HepG2 (cell line): ENCODE measurements at regions not wholly inside any gene's neighbourhood (a gene's known extent, or its start where the extent isn't known, plus 50 kb on each side); places are given as distances from the start of the nearest gene placed in this dataset.

Experiments used
- ATAC-seq: fragments of 200-7000 bp; cut with Tn5 transposase; 3 replicates; pipeline ENCODE4 v1.9.1; 2020; ENCODE audit warnings: mild to moderate bottlenecking, moderate library complexity
- BruUV-seq: library from RNA; stranded (reverse); fragments of 400-500 nt; replicated peaks from 2 replicates; lab custom pipeline; 2021; lab: Mats Ljungman, UMichigan
- CTCF ChIA-PET: fragments of 300-600 bp; formaldehyde crosslinking; extraction: SDS; loops from one replicate; lab custom pipeline; 2021; ENCODE audit warnings: low total read pairs, inconsistent platforms, low intra/inter-chr PET ratio; lab: Yijun Ruan, JAX
- POLR2A ChIA-PET: fragments of 350-600 bp; sonication (Branson Sonifier 250); formaldehyde crosslinking; loops from one replicate; lab custom pipeline; 2020; ENCODE audit warnings: antibody characterized with exemption, inconsistent platforms; lab: Yijun Ruan, JAX
- DNase-seq: peaks from one replicate; pipeline ENCODE4 v3.0.0-alpha.2; 2015; ENCODE audit warnings: low spot score
- FAIRE-seq: peaks from 3 replicates; lab custom pipeline; 2011; peaks lifted over from hg19 to GRCh38; lab: Jason Lieb, UNC
- H2AFZ ChIP-seq: one replicate; pipeline ENCODE4 v1.6.1; 2011; ENCODE audit warnings: low read length, inconsistent platforms
- H3K27ac ChIP-seq: fragments of 300-600 bp; 3 replicates; pipeline ENCODE4 v1.8.0; 2011; ENCODE audit warnings: mixed run types, mild to moderate bottlenecking, mixed read lengths, low read length, inconsistent platforms; ENCODE audit not compliant: insufficient read depth; ENCODE audit errors: extremely low read length
- H3K27me3 ChIP-seq, 2 experiments: fragments of 200-600 bp in 1 of 2; 2 replicates in 1 of 2; 3 replicates in 1 of 2; pipeline versions ENCODE4 v1.6.0 to v1.8.0; 2011; ENCODE audit warnings: low read length in 2 of 2, mild to moderate bottlenecking in 2 of 2, moderate library complexity in 2 of 2, inconsistent platforms in 1 of 2; ENCODE audit not compliant: insufficient read depth in 2 of 2, control insufficient read depth in 1 of 2
- H3K36me3 ChIP-seq, 2 experiments: fragments of 200-600 bp in 1 of 2; replicated peaks in 1 of 2; 2 replicates in 1 of 2; 3 replicates in 1 of 2; pipeline versions ENCODE4 v1.5.1 to v1.8.0; 2011; ENCODE audit warnings: low read length in 2 of 2, inconsistent platforms in 1 of 2; ENCODE audit not compliant: insufficient read depth in 2 of 2, control insufficient read depth in 1 of 2
- H3K4me1 ChIP-seq: 2 replicates; pipeline ENCODE4 v1.5.1; 2012; ENCODE audit warnings: low read length, inconsistent platforms; ENCODE audit not compliant: insufficient read depth
- H3K4me2 ChIP-seq: 2 replicates; pipeline ENCODE4 v1.6.0; 2011; ENCODE audit warnings: low read depth, low read length, inconsistent platforms
- H3K4me3 ChIP-seq, 3 experiments: fragments of 200-600 bp in 1 of 3; sonication (generic), shearing (Covaris generic) in 1 of 3; replicated peaks in 1 of 3; 2 replicates each; pipeline ENCODE4 v1.5.1; 2011 to 2016; ENCODE audit warnings: low read length in 3 of 3, inconsistent platforms in 2 of 3, low read depth in 2 of 3, mild to moderate bottlenecking in 2 of 3, control low read depth in 1 of 3, mixed read lengths in 1 of 3; ENCODE audit not compliant: insufficient read depth in 1 of 3
- H3K79me2 ChIP-seq: one replicate; pipeline ENCODE4 v1.6.1; 2011; ENCODE audit warnings: low read length, inconsistent platforms; ENCODE audit not compliant: insufficient read depth
- H3K9ac ChIP-seq: 2 replicates; pipeline ENCODE4 v1.6.0; 2011; ENCODE audit warnings: mild to moderate bottlenecking, low read depth, low read length, inconsistent platforms; ENCODE audit not compliant: insufficient read depth
- H3K9me3 ChIP-seq: 2 replicates; pipeline ENCODE4 v1.5.1; 2012; ENCODE audit warnings: mild to moderate bottlenecking, low read length
- H4K20me1 ChIP-seq: 2 replicates; pipeline ENCODE4 v1.6.0; 2011; ENCODE audit warnings: inconsistent platforms, mild to moderate bottlenecking, low read length, moderate library complexity; ENCODE audit not compliant: insufficient read depth
- ARID3A ChIP-seq: IDR thresholded peaks from 2 replicates; pipeline ENCODE4 v1.6.1; 2012; ENCODE audit warnings: low read depth, low read length, improper control_type of control experiment
- EP300 ChIP-seq, 3 experiments: sonication (generic) in 1 of 3; formaldehyde crosslinking in 1 of 3; IDR thresholded peaks; 2 replicates each; pipeline versions ENCODE4 v1.5.1 to v1.6.1; 2011 to 2020; ENCODE audit warnings: low read depth in 2 of 3, low read length in 2 of 3, borderline replicate concordance in 1 of 3, improper control_type of control experiment in 1 of 3, mild to moderate bottlenecking in 1 of 3, missing genetic modification reagents in 1 of 3, moderate library complexity in 1 of 3
- ESRRA ChIP-seq: sonication (generic); formaldehyde crosslinking; IDR thresholded peaks from 2 replicates; pipeline ENCODE4 v1.5.1; 2020; ENCODE audit warnings: mild to moderate bottlenecking, low read depth, missing genetic modification reagents
- IRX3 ChIP-seq: sonication (generic); formaldehyde crosslinking; IDR thresholded peaks from 2 replicates; pipeline ENCODE4 v1.8.1; 2023; ENCODE audit warnings: mild to moderate bottlenecking, low read depth, missing genetic modification reagents, borderline replicate concordance
- KMT2A ChIP-seq: sonication (generic); formaldehyde crosslinking; IDR thresholded peaks from 2 replicates; pipeline ENCODE4 v1.4.0; 2020; ENCODE audit warnings: missing genetic modification reagents
- MATR3 ChIP-seq: sonication (generic); formaldehyde crosslinking; IDR thresholded peaks from 2 replicates; pipeline ENCODE4 v1.4.0; 2020; ENCODE audit warnings: missing genetic modification reagents
- SP4 ChIP-seq: sonication (generic); formaldehyde crosslinking; IDR thresholded peaks from 2 replicates; pipeline ENCODE4 v1.8.1; 2023; ENCODE audit warnings: mild to moderate bottlenecking, missing genetic modification reagents
- TBL1XR1 ChIP-seq: fragments of 150-350 bp; IDR thresholded peaks from 2 replicates; pipeline ENCODE4 v1.6.1; 2014; ENCODE audit warnings: borderline replicate concordance, low read length; ENCODE audit not compliant: partially characterized antibody
- TOE1 ChIP-seq: sonication (generic); formaldehyde crosslinking; IDR thresholded peaks from 2 replicates; pipeline ENCODE4 v1.4.0; 2020; ENCODE audit warnings: mild to moderate bottlenecking, missing genetic modification reagents
- ZBTB4 ChIP-seq: sonication (generic); formaldehyde crosslinking; IDR thresholded peaks from 2 replicates; pipeline ENCODE4 v1.4.0; 2020; ENCODE audit warnings: missing genetic modification reagents, mild to moderate bottlenecking, borderline replicate concordance
- ZIK1 ChIP-seq: sonication (generic); formaldehyde crosslinking; IDR thresholded peaks from 2 replicates; pipeline ENCODE4 v1.5.0; 2020; ENCODE audit warnings: mild to moderate bottlenecking, low read depth, missing genetic modification reagents, borderline replicate concordance
- ZNF3 ChIP-seq: IDR thresholded peaks from 2 replicates; pipeline ENCODE4 v1.7.0; 2017; ENCODE audit warnings: inconsistent platforms
- ZNF501 ChIP-seq: sonication (generic); formaldehyde crosslinking; IDR thresholded peaks from 2 replicates; pipeline ENCODE4 v1.5.1; 2020; ENCODE audit warnings: mild to moderate bottlenecking, moderate library complexity, missing genetic modification reagents
- ZNF629 ChIP-seq: sonication (generic); formaldehyde crosslinking; conservative IDR thresholded peaks from 2 replicates; pipeline ENCODE4 v1.5.0; 2020; ENCODE audit warnings: missing genetic modification reagents
- WGBS: methylation state at CpG from one replicate; pipeline ENCODE4 v1.1.6; 2017; ENCODE audit warnings: low lambda C conversion rate; 5-methylcytosine and 5-hydroxymethylcytosine counted together
- in situ Hi-C: cut with HindIII; loops from 2 replicates; pipeline ENCODE4 v1.10.0; 2017; ENCODE audit warnings: low pct_unique_long_range_greater_than_20kb; ENCODE audit not compliant: extremely low pct_ligation_motif_present
- intact Hi-C: fragments of 100-400 bp; cut with micrococcal nuclease; formaldehyde crosslinking; loops from one replicate; pipeline ENCODE4 v1.10.0; 2022; ENCODE audit not compliant: unreplicated experiment
- TF ChIP-seq, protein P1 (sequence below): sonication (generic); formaldehyde crosslinking; IDR thresholded peaks from 2 replicates; pipeline ENCODE4 v1.5.1; 2020; ENCODE audit warnings: mild to moderate bottlenecking, moderate library complexity, missing genetic modification reagents

DNA sequence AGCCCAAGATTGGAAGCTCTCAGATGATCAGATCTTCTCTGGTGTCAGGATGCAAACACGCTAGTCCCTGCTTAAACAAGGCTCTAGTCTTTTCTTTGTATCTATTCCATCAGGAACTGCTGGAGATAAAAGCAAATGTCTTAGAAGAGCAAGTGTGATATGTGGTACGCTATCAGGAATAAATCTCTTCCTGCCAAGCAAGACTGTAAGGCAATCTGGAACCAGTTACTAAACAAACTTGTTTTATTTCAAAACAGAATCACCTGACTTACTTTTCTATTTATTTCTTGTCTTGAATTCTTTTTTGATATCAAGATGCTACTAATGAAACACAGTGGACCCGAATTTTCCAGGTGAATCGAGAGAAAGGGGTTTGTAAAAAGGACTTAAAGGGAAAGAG lies 139.9 kb upstream of the ZNF644 start:
- Histone ChIP-seq H3K4me1 (no peaks in the 10 kb centered on the region), H3K4me2 (no peak overlapping the region), H3K36me3 (no peaks in the 10 kb centered on the region), H3K9me3 (no peaks in the 10 kb centered on the region), H4K20me1 (no peaks in the 10 kb centered on the region), H3K79me2 (no peaks in the 10 kb centered on the region), H3K27me3 (peaks cover 1 to 9% of the 10 kb centered on the region in 2 experiments; a peak in 2 of 5 replicates), H2AFZ (no peak overlapping the region), H3K9ac (no peak overlapping the region), H3K4me3 (no peak overlapping the region), H3K27ac (no peak overlapping the region)
- no peak for DNase-seq
- intact Hi-C loops: loop anchor here (10.0 kb wide), 2 partner anchors 197 to 577 kb away; no protein-coding TSS in a partner anchor
- no peak for FAIRE-seq
- ChIA-PET POLR2A (no interaction called here), CTCF (no interaction called here)
- no peak for ATAC-seq
- no TSS peak for BruUV-seq
- TF ChIP-seq ZNF629 (CRISPR knock-in tag) (no peak), ZBTB4 (CRISPR knock-in tag) (no peak), ZIK1 (CRISPR knock-in tag) (no peak), IRX3 (no peak), ZNF501 (no peak), EP300 (IDR thresholded peaks at IDR 0.05; ENCODE audit: low read depth in 2 of 2, low read length in 2 of 2) (no peak), EP300 (CRISPR knock-in tag; IDR thresholded peaks at IDR 0.05; ENCODE audit: borderline replicate concordance) (no peak), MATR3 (CRISPR knock-in tag) (no peak), SP4 (CRISPR knock-in tag) (no peak), ARID3A (no peak), ESRRA (no peak), KMT2A (no peak), TBL1XR1 (no peak), TOE1 (CRISPR knock-in tag) (no peak), ZNF3 (CRISPR knock-in tag) (no peak)
- TF ChIP-seq, protein P1, sequence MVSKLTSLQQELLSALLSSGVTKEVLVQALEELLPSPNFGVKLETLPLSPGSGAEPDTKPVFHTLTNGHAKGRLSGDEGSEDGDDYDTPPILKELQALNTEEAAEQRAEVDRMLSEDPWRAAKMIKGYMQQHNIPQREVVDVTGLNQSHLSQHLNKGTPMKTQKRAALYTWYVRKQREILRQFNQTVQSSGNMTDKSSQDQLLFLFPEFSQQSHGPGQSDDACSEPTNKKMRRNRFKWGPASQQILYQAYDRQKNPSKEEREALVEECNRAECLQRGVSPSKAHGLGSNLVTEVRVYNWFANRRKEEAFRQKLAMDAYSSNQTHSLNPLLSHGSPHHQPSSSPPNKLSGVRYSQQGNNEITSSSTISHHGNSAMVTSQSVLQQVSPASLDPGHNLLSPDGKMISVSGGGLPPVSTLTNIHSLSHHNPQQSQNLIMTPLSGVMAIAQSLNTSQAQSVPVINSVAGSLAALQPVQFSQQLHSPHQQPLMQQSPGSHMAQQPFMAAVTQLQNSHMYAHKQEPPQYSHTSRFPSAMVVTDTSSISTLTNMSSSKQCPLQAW (CRISPR knock-in tag): no peak
- WGBS: 3% methylated on average over 4 of the region's 4 CpGs
- in situ Hi-C loops: loop anchor here (10.0 to 25.0 kb wide), 2 partner anchors 437 to 1049 kb away; no protein-coding TSS in a partner anchor
